Fibroblast of pulmonary artery (primary cell): ENCODE measurements at regions not wholly inside any gene's neighbourhood (a gene's known extent, or its start where the extent isn't known, plus 50 kb on each side); places are given as distances from the start of the nearest gene placed in this dataset.

ENCODE experiments used
- DNase-seq: peaks from one replicate; pipeline ENCODE4 v3.0.0-alpha.2; 2010; ENCODE audit warnings: low read depth
- H3K4me3 ChIP-seq: replicated peaks from 2 replicates; pipeline ENCODE4 v1.5.1; 2011; ENCODE audit warnings: low read depth, mild to moderate bottlenecking, control low read depth, low read length, moderate library complexity
- TF ChIP-seq, protein P1 (sequence below): IDR thresholded peaks from 2 replicates; pipeline ENCODE4 v1.5.1; 2011; ENCODE audit warnings: mild to moderate bottlenecking, control low read depth, low read length, inconsistent platforms; ENCODE audit errors: missing control alignments

DNA sequence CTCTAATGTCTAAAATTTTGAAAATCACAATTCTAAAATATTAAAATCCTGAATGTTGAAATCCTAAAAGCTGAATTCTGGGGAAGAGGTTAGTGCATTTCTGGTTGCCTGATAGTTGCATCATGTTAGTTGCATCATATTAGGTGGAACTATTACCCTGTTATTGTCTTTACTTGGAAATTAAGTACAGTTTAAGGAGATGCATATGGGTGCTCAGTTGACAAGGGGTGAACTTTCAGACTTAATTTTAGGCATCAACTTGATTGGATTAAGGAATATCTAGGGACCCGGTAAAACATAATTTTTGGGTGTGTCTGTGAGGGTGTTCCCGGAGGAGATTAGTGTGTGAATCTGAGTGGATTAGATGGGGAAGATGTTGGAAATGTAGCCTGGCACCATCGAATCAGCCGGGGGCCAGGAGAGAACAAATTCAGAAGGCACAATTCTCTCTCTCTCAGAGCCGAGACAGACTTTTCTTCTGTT lies 409.8 kb downstream of the PLCL1 start:
- TF ChIP-seq, protein P1, sequence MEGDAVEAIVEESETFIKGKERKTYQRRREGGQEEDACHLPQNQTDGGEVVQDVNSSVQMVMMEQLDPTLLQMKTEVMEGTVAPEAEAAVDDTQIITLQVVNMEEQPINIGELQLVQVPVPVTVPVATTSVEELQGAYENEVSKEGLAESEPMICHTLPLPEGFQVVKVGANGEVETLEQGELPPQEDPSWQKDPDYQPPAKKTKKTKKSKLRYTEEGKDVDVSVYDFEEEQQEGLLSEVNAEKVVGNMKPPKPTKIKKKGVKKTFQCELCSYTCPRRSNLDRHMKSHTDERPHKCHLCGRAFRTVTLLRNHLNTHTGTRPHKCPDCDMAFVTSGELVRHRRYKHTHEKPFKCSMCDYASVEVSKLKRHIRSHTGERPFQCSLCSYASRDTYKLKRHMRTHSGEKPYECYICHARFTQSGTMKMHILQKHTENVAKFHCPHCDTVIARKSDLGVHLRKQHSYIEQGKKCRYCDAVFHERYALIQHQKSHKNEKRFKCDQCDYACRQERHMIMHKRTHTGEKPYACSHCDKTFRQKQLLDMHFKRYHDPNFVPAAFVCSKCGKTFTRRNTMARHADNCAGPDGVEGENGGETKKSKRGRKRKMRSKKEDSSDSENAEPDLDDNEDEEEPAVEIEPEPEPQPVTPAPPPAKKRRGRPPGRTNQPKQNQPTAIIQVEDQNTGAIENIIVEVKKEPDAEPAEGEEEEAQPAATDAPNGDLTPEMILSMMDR = no peak
- no peak overlapping the region for H3K4me3 ChIP-seq
- peak; percentile 7 for DNase-seq

DNA sequence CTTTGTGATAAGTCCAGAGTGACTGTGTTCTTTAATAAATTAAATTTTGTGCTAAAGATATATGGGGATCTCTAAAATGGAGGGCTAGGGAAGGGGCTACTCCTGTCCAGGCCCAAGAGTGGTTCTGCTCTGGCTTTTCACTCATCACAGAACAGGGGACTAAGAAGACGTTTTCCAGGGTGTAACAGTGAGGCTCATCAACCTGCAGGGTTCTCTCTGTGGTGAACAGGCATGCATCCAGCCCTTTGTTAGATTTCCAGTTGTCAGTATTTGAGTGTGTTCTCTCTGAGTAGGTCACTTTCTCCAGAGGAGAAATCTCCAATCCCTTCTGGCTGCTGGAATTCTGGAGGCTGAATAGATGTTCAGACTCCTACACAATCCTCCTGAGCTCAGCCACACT lies 408.9 kb downstream of the PLCL1 start:
- TF ChIP-seq, protein P1 = no peak
- no peak for DNase-seq
- H3K4me3 ChIP-seq = no peak overlapping the region

DNA sequence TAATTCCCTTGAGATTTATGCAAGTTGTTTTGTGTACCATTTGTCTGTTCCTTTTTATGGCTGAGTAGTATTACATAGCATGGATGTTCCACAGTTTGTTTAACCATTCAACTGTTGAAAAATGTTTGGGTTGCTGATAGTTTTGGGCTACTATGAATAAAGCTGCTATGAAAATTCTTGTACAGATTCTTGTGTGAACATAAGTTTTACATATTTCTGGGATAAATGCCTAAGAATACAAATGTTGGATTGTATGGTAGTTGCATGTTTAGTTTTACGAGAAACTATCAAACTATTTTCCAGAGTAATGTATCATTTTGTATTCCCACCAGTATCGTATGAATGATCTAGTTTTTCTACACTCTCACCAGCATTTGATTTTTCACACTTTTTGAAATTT lies 407.3 kb downstream of the PLCL1 start:
- DNase-seq = no peak
- TF ChIP-seq, protein P1 = no peak
- no peak overlapping the region for H3K4me3 ChIP-seq

DNA sequence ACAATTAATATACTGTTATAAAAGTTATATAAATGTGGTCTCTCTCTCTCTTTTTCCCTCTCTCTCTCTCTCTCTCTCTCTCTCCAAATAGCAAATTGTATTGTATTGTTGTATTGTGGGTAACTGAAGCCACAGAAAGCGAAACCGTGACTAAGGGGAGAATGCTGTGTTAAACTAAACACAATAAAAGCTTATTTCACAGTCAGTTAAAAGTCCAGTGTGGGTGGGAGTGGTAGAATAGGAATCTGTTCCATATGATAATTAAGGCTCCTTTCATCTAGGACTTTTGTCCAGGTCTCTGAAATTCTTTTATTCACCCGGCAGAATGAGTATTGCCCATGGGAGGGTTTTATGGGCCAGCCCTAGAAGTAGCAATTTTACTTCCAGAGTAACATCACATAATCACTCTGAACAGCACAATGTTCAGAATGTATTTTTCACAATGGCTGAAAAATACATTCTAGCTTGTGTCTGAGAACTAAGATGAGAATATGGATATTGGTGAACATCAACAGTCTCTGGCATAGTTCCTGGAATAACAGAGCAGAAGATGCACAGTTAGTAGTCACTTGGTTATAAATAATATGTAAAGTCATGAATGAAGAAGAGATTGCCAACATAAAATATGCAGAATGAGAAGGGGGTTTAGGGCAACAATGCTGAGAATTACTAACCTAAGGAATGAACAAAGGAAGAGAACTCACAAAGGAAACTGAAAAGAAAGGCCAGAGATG lies 399.1 kb downstream of the PLCL1 start:
- DNase-seq = no peak
- H3K4me3 ChIP-seq = no peak overlapping the region
- TF ChIP-seq, protein P1 = no peak
